Ovary (tissue), 7 donors: ENCODE measurements at regions not wholly inside any gene's neighbourhood (a gene's known extent, or its start where the extent isn't known, plus 50 kb on each side); places are given as distances from the start of the nearest gene placed in this dataset.

ENCODE experiments used
- DNase-seq, 5 donors: peaks; one replicate each; pipeline ENCODE4 v3.0.0-alpha.2; 2019 to 2020
- H3K27ac ChIP-seq, 2 donors: fragments of 200-600 bp; one replicate each; pipeline versions ENCODE4 v1.5.1 to v1.8.0; 2019 to 2022
- H3K27me3 ChIP-seq: fragments of 200-600 bp; one replicate; pipeline ENCODE4 v1.8.0; 2022
- H3K36me3 ChIP-seq: fragments of 200-600 bp; sonication (generic); one replicate; pipeline ENCODE4 v1.5.1; 2019
- H3K4me1 ChIP-seq: one replicate; pipeline ENCODE4 v1.8.1; 2013; ENCODE audit warnings: mild to moderate bottlenecking, moderate library complexity; ENCODE audit not compliant: insufficient read depth
- H3K4me3 ChIP-seq: fragments of 200-600 bp; sonication (generic); one replicate; pipeline ENCODE4 v1.5.1; 2017
- H3K9me3 ChIP-seq, 2 donors: fragments of 200-600 bp in 1 of 2; sonication (generic) in 1 of 2; one replicate each; pipeline versions ENCODE4 v1.5.1 to v1.8.1; 2013 to 2019; ENCODE audit warnings: mild to moderate bottlenecking in 1 of 2, moderate library complexity in 1 of 2
- EP300 ChIP-seq: sonication (generic); formaldehyde crosslinking; IDR thresholded peaks from one replicate; pipeline ENCODE4 v1.6.1; 2017; ENCODE audit warnings: antibody characterized with exemption
- POLR2A ChIP-seq: fragments of 450-650 bp; IDR thresholded peaks from one replicate; pipeline ENCODE4 v1.6.1; 2017; ENCODE audit warnings: antibody characterized with exemption, mild to moderate bottlenecking, moderate library complexity
- WGBS, 3 donors: extraction: QIAGEN DNeasy Blood & Tissue Kit in 1 of 3; methylation state at CpG; one replicate each; pipeline versions ENCODE4 v1.1.5 to v1.1.7; 2013 to 2017; 5-methylcytosine and 5-hydroxymethylcytosine counted together
- intact Hi-C, 4 donors: fragments of 100-400 bp; cut with DNase I; formaldehyde crosslinking; loops; one replicate each; pipeline versions ENCODE4 v1.11.0 to v1.15.1; 2022 to 2023
- TF ChIP-seq, protein P1 (sequence below), 3 donors: fragments of 450-650 bp in 2 of 3; fragments of 200-600 bp in 1 of 3; IDR thresholded peaks; one replicate each; pipeline versions ENCODE4 v1.5.1 to v1.8.0; 2016 to 2022; ENCODE audit warnings: antibody characterized with exemption in 3 of 3, mild to moderate bottlenecking in 1 of 3
- donor health status: DM: no; HTN: no; CAD: no; lungs with moderate emphysema.
- donor health status: DM: no; HTN: no; CAD: no.
- donor health status: Bipolar disorder and iron deficiency.
- donor health status: DM: no; HTN: no; CAD: no.
- donor health status: DM: yes; HTN: yes; CAD: no.

- DNase-seq = no peak
- no peaks in the 10 kb centered on the region for H3K4me1 ChIP-seq
- no peak overlapping the region for H3K27ac ChIP-seq
- WGBS, 3 donors = 29 to 49% (median 39%) methylated on average over 2 of the region's 2 CpGs
- H3K27me3 ChIP-seq = no peaks in the 10 kb centered on the region
- H3K4me3 ChIP-seq = no peak overlapping the region
- no peak for TF ChIP-seq POLR2A
- TF ChIP-seq, protein P1, sequence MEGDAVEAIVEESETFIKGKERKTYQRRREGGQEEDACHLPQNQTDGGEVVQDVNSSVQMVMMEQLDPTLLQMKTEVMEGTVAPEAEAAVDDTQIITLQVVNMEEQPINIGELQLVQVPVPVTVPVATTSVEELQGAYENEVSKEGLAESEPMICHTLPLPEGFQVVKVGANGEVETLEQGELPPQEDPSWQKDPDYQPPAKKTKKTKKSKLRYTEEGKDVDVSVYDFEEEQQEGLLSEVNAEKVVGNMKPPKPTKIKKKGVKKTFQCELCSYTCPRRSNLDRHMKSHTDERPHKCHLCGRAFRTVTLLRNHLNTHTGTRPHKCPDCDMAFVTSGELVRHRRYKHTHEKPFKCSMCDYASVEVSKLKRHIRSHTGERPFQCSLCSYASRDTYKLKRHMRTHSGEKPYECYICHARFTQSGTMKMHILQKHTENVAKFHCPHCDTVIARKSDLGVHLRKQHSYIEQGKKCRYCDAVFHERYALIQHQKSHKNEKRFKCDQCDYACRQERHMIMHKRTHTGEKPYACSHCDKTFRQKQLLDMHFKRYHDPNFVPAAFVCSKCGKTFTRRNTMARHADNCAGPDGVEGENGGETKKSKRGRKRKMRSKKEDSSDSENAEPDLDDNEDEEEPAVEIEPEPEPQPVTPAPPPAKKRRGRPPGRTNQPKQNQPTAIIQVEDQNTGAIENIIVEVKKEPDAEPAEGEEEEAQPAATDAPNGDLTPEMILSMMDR (IDR thresholded peaks at IDR 0.05) = no peak
- intact Hi-C loops = no loop called here
- no peaks in the 10 kb centered on the region for H3K9me3 ChIP-seq
- no peaks in the 10 kb centered on the region for H3K36me3 ChIP-seq
These were observed 543.4 kb downstream of the IRS1 start for GRCh38 chr2:226256237-226256636.

DNA sequence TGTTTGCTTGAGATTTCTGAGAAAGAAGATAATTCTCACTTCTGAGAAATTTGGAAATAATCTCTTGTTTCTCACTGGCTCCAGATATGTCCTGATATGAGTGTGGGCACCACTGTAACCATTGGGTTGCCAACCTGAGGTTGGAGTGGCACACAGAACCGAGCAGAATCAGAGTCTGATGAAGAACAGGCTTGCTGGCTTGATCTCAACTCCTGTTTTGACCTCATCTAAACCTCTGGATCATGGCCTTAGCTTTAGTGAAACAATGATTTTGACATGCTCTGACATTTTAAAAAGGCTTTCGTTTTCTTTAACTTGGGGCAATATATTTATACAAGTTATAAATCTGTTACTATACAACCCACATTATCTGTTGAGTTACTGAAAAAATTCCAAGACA lies 548.0 kb downstream of the IRS1 start:
- H3K4me1 ChIP-seq = no peaks in the 10 kb centered on the region
- no peak for DNase-seq
- TF ChIP-seq EP300 (no peak), POLR2A (no peak)
- TF ChIP-seq, protein P1 (IDR thresholded peaks at IDR 0.05) = no peak
- no peaks in the 10 kb centered on the region for H3K27me3 ChIP-seq
- H3K4me3 ChIP-seq = no peak overlapping the region
- no peak overlapping the region for H3K27ac ChIP-seq
- no peaks in the 10 kb centered on the region for H3K36me3 ChIP-seq
- intact Hi-C loops = no loop called here
- no peaks in the 10 kb centered on the region for H3K9me3 ChIP-seq
- 35 to 68% (median 55%) methylated on average over 2 of the region's 2 CpGs for WGBS, 3 donors

DNA sequence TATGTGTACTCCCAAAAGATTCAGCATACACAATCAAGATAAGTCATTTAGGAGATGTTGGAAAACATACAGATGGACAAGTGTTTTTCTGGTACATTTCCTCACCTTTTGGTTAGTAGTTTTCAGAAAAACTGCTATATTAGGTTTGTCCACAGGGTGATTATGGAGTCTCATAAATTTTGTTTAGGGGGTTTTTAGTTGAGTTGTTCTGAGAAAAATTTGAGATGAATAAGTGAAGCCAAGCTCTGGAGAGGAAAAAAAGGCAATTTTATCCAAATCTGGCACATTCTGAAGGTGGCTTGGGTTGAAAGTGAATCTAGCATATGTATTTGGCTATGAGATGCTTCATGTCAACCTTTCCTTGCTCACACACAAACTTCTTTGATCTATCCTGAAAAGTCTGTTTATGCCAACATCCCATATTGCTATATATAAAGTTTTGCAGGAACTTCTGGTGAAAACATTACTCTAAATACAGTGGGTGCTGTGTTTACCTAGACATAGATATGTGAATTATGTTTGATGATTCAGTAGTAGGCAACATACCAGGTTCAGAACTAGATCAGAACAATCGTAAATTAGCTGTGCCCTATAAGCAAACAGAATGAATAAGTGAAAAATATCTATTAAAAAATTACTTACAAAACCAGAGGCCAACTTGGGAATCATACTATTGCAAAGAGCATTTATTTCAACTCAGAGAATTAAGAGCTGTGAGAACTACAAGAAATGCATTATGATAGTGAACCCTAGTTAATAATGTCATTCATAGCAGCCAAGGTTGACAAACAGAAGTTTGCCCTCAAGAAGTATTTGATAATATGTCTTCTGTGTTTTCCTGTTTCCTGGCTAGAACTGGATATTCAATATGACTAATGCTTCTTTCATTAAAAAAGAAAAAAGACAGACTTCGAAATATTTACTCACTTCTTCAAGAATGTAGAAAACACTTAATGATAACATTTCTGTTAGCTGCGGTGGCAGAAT lies 552.0 kb downstream of the IRS1 start:
- no peak for DNase-seq
- H3K36me3 ChIP-seq = no peaks in the 10 kb centered on the region
- intact Hi-C loops = no loop called here
- H3K4me3 ChIP-seq = no peak overlapping the region
- no peaks in the 10 kb centered on the region for H3K9me3 ChIP-seq
- TF ChIP-seq POLR2A = no peak
- no peak for TF ChIP-seq EP300
- TF ChIP-seq, protein P1 (IDR thresholded peaks at IDR 0.05) = no peak
- no peaks in the 10 kb centered on the region for H3K4me1 ChIP-seq
- no peak overlapping the region for H3K27ac ChIP-seq
- no peaks in the 10 kb centered on the region for H3K27me3 ChIP-seq
- 27 to 41% (median 29%) methylated on average over 3 of the region's 3 CpGs for WGBS, 3 donors

DNA sequence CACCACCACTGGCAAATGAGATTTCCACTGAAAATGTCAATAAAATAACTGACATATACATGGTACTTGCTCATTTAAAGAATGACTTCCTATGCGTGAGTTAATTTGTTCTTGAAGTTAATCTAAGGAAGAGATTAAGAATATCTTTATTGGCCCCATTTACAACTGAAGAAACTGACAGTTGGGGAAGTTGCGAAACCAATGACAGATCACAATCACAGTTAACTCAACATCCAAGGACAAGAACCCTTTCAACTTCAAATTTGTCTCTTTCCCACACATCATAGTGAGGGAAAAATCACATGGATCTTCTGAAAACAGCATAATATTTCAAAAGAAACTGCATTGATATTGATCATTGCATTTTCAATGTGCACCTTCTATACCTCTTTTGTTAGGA lies 565.4 kb downstream of the IRS1 start:
- intact Hi-C loops = no loop called here
- no peaks in the 10 kb centered on the region for H3K4me1 ChIP-seq
- H3K27me3 ChIP-seq = no peaks in the 10 kb centered on the region
- H3K9me3 ChIP-seq = no peaks in the 10 kb centered on the region
- WGBS, 3 donors = 95 to 96% (median 96%) methylated on average over 2 of the region's 2 CpGs
- H3K27ac ChIP-seq = no peak overlapping the region
- no peak overlapping the region for H3K4me3 ChIP-seq
- TF ChIP-seq, protein P1 (IDR thresholded peaks at IDR 0.05) = no peak
- TF ChIP-seq POLR2A (no peak), EP300 (no peak)
- H3K36me3 ChIP-seq = no peaks in the 10 kb centered on the region
- no peak for DNase-seq
